ENCODE measurements at regions not wholly inside any gene's neighbourhood (a gene's known extent, or its start where the extent isn't known, plus 50 kb on each side); places are given as distances from the start of the nearest gene placed in this dataset.
A peak's percentile ranks its signal among the peaks of the same experiment; 100 is the strongest.
"Not testable (repeated sequence)": the region's sequence is repeated elsewhere in the genome, so short reads cannot be mapped to it uniquely, and the experiment has no call there.

DNA sequence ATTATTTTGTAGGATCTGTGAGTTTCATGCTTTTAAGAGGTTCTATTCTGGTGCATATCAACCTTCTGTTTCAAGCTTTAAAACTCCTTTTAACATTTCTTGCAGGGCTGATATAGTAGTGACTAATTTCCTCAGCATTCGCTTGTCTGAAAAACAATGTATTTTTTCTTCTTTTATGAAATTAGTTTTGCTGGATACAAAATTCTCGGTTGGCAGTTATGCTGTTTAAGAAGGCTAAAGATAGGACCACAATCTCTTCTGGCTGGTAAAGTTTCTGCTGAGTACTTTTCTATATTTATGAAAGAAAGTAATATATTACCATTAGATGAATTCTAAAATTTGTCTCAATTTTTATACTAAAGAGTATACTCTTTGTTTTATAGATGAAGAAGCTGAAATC is 487.8 kb upstream of the SPRY2 start:
- Histone ChIP-seq H3K27ac (ENCODE audit: low read depth) (no peak overlapping the region), H3K4me1 (ENCODE audit: insufficient read depth) (no peaks in the 10 kb centered on the region), H3K4me3 (ENCODE audit: low read depth, low read length) (no peak overlapping the region), H3K36me3 (ENCODE audit: insufficient read depth) (no peaks in the 10 kb centered on the region)
- 93% methylated on average over 2 of the region's 2 CpGs for WGBS
- DNase-seq (ENCODE audit: extremely low spot score) = no peak

DNA sequence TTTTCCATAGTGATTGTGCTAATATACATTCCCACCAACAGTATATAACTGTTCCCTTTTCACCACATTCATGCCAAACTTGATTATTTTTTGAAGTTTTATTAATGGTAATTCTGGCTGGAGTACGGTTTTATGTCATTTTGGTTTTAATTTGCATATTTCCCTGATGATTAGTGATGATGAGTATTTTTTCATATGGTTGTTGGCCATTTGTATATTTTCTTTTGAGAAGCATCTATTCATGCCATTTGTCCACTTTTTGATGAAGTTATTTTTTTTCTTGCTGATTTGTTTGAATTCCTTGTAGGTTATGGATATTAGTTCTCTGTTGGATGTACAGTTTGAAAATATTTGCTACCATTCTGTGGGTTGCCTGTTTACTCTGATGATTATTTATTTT is 484.4 kb upstream of the SPRY2 start:
- no peaks in the 10 kb centered on the region for H3K36me3 ChIP-seq (ENCODE audit: insufficient read depth)
- DNase-seq (ENCODE audit: extremely low spot score) = no peak
- H3K4me1 ChIP-seq (ENCODE audit: insufficient read depth) = no peaks in the 10 kb centered on the region
- no peak overlapping the region for H3K27ac ChIP-seq (ENCODE audit: low read depth)
- 91% methylated on average over 1 of the region's 1 CpG for WGBS
- no peak overlapping the region for H3K4me3 ChIP-seq (ENCODE audit: low read depth, low read length)

DNA sequence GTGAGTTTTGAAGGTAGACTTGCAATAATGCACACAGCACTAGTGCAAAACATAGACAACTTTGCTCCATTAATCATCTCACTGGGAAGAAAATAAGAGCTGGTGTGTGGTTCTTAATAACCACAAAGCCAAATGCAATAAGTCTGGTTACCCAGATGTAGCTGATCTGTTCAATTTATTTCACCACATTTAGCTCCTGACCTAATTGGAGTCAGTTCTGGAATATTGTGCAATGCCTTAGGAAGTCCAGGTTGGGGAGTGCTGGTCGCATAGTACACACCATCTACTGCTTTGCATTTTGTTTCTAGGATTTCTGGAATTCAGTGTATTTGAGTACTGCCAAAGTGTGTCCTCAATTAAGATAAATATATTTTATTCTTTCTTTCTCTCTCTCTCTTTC is 483.3 kb upstream of the SPRY2 start:
- Histone ChIP-seq H3K27ac (ENCODE audit: low read depth) (no peak overlapping the region), H3K4me1 (ENCODE audit: insufficient read depth) (no peaks in the 10 kb centered on the region), H3K36me3 (ENCODE audit: insufficient read depth) (no peaks in the 10 kb centered on the region), H3K4me3 (ENCODE audit: low read depth, low read length) (no peak overlapping the region)
- 51% methylated on average over 1 of the region's 1 CpG for WGBS
- no peak for DNase-seq (ENCODE audit: extremely low spot score)

DNA sequence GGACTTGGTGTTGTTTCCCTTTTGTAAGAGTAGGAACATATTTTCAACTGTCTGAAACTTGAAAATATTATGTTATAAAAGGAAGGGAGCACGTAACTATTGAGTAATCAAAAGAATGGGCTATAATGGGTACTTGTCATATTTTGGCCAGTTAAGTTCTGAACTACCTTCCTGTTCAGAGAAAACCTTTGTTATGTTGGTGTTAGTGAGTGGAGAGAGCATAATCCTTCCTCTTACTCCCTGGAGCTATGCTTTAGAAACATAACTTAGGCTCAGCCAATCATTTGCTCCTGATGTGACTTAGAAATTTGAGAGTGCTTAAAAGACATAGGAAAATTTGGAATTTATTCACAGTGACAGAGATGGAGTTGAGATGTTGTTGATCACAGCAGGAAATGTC is 482.5 kb upstream of the SPRY2 start:
- H3K4me3 ChIP-seq (ENCODE audit: low read depth, low read length) = no peak overlapping the region
- no peak overlapping the region for H3K27ac ChIP-seq (ENCODE audit: low read depth)
- no peaks in the 10 kb centered on the region for H3K36me3 ChIP-seq (ENCODE audit: insufficient read depth)
- DNase-seq (ENCODE audit: extremely low spot score) = no peak
- H3K4me1 ChIP-seq (ENCODE audit: insufficient read depth) = no peaks in the 10 kb centered on the region
- 62% methylated on average over 1 of the region's 1 CpG for WGBS

GRCh38 chr13:80821466-80821865 is 480.5 kb upstream of the SPRY2 start:
- Histone ChIP-seq H3K4me3 (ENCODE audit: low read depth, low read length) (no peak overlapping the region), H3K4me1 (ENCODE audit: insufficient read depth) (no peaks in the 10 kb centered on the region), H3K27ac (ENCODE audit: low read depth) (no peak overlapping the region), H3K36me3 (ENCODE audit: insufficient read depth) (no peaks in the 10 kb centered on the region)
- no peak for DNase-seq (ENCODE audit: extremely low spot score)

DNA sequence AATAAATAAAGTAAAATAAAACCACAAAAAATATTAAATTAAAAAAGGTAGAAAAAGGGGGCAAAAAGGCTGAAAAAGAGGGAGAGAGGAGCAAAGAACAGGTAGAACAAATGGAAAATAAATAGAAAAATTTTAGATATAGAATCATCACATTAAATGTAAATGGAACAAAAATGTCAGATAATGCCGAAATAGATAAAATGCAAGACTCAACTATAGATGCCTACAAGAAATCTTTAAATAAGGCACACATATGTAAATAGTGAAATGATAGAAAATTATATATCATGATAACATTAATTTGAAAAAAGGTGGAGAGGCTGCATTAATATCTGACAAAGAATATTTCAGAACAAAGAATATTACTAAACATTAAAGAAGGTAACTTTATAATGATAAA is 477.1 kb upstream of the SPRY2 start:
- WGBS = 98% methylated on average over 1 of the region's 1 CpG

DNA sequence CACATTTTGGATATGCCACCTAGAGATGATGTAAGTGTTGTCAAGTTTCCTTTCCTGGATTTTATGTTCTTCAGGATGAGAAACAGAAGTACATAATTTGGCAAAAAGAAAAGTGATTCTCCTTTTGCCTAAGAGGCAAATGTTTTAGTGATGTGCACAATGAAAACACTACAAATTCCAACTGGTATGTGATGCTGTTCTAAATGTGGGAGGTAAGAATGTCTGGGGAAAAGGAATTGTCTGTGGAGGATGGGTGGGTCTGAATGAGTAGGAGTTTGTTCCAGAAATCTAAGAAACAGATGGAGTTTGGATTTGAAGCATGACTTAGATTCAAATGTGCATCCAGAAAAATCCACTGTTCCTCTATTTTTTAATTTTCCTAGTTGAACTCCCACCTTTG is 473.6 kb upstream of the SPRY2 start:
- no peaks in the 10 kb centered on the region for H3K4me1 ChIP-seq (ENCODE audit: insufficient read depth)
- no peak overlapping the region for H3K4me3 ChIP-seq (ENCODE audit: low read depth, low read length)
- H3K27ac ChIP-seq (ENCODE audit: low read depth) = no peak overlapping the region
- peak; percentile 8 for DNase-seq (ENCODE audit: extremely low spot score)
- no peaks in the 10 kb centered on the region for H3K36me3 ChIP-seq (ENCODE audit: insufficient read depth)

More for the DNA sequence above, 477.1 kb upstream of the SPRY2 start:
- DNase-seq (ENCODE audit: extremely low spot score) = no peak
- Histone ChIP-seq H3K4me1 (ENCODE audit: insufficient read depth) (no peaks in the 10 kb centered on the region), H3K36me3 (ENCODE audit: insufficient read depth) (no peaks in the 10 kb centered on the region), H3K4me3 (ENCODE audit: low read depth, low read length) (no peak overlapping the region), H3K27ac (ENCODE audit: low read depth) (no peak overlapping the region)

DNA sequence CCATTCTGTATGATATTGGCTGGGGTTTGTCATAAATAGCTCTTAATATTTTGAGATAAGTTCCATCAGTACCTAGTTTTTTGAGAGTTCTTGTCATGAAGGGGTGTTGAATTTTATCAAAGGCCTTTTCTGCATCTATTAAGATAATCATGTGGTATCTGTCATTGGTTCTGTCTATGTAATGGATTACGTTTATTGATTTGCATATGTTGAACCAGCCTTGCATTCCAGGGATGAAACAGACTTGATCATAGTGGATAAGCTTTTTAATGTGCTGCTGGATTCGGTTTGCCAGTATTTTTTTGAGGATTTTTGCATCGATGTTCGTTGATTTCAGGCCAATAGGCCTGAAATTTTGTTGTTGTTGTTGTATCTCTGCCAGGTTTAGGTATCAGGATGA is 469.4 kb upstream of the SPRY2 start:
- WGBS = 92% methylated on average over 4 of the region's 4 CpGs
- H3K27ac ChIP-seq (ENCODE audit: low read depth); DNase-seq (ENCODE audit: extremely low spot score); H3K36me3 ChIP-seq (ENCODE audit: insufficient read depth); H3K4me3 ChIP-seq (ENCODE audit: low read depth, low read length); H3K4me1 ChIP-seq (ENCODE audit: insufficient read depth): not testable (repeated sequence)

DNA sequence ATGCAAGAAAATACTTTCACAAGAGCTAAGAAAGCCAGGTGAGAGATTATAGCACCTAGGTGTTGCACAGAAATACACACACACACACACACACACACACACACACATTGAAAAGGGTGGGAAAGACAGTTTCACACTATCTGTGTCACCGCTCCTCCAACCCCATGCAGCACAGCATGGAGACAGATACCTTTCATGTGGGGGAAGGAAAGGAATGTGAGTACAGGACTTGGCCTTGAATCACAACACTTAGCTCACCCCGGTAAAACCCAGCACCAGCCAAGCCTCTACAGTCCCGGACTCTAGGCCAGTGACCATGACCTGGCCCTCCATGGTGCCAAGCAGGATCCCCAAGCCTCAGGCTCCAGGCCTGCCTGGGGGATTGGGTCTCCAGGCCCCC is 462.0 kb upstream of the SPRY2 start:
- Histone ChIP-seq H3K4me3 (ENCODE audit: low read depth, low read length) (no peak overlapping the region), H3K27ac (ENCODE audit: low read depth) (no peak overlapping the region), H3K36me3 (ENCODE audit: insufficient read depth) (no peaks in the 10 kb centered on the region), H3K4me1 (ENCODE audit: insufficient read depth) (no peaks in the 10 kb centered on the region)
- 83% methylated on average over 3 of the region's 3 CpGs for WGBS
- no peak for DNase-seq (ENCODE audit: extremely low spot score)

DNA sequence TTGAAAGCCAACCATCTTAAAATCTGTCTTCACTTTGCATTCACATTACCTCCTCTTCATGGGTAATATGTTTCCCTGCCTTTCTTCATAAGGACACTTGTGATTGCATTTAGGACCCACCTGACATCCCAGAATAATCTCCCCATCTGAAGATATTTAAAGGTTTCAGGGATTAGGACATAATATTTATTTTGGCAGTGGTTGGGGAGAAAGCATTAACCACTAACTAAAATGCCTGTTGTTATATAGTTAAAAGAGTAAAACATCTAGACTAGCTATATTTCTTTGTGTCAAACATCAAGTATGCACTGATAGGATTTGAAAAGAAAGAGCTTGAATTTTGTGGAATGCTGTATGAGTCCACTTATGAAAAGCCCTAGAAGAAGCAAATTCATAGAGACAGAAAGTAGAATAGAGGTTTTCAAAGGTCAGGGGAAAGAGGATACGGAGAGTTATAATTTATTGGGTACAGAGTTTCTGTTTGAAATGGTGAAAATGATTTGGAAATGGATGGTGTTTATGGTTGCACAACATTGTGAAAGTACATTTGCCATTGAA is 457.7 kb upstream of the SPRY2 start:
- Histone ChIP-seq H3K36me3 (ENCODE audit: insufficient read depth) (no peaks in the 10 kb centered on the region), H3K4me3 (ENCODE audit: low read depth, low read length) (no peak overlapping the region), H3K27ac (ENCODE audit: low read depth) (no peak overlapping the region), H3K4me1 (ENCODE audit: insufficient read depth) (no peaks in the 10 kb centered on the region)
- WGBS = 45% methylated on average over 1 of the region's 1 CpG
- no peak for DNase-seq (ENCODE audit: extremely low spot score)

- no peak overlapping the region for H3K27ac ChIP-seq (ENCODE audit: low read depth)
- peaks cover 2% of the 10 kb centered on the region for H3K4me1 ChIP-seq (ENCODE audit: insufficient read depth)
- DNase-seq (ENCODE audit: extremely low spot score) = no peak
- 61% methylated on average over 1 of the region's 1 CpG for whole genome bisulfite sequencing
- H3K36me3 ChIP-seq (ENCODE audit: insufficient read depth) = no peaks in the 10 kb centered on the region
- no peak overlapping the region for H3K4me3 ChIP-seq (ENCODE audit: low read depth, low read length)
These were observed 446.7 kb upstream of the SPRY2 start for GRCh38 chr13:80787604-80788003.

GRCh38 chr13:80783926-80784565 is 443.1 kb upstream of the SPRY2 start:
- WGBS = 39% methylated on average over 3 of the region's 3 CpGs

DNA sequence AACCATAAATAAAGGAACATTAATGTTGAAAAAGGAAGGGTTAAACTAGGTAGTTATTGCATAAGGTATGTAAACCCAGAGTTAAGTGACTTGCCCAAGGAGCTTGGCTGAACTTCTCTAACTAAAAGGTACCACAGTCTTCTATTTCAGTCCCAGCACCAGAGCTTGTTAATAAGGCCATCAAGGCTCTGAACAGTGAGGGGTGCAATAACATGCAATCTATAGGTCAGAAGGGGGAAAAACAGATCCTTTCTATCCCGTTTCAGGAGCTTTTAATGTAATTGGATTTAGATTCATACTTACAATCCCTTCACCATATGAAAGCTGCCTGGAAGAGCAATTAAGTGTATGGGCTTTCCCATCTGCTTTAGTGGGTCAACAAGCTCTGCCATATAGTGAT is 441.5 kb upstream of the SPRY2 start:
- H3K36me3 ChIP-seq (ENCODE audit: insufficient read depth) = no peaks in the 10 kb centered on the region
- WGBS = 72% methylated on average over 1 of the region's 1 CpG
- H3K4me3 ChIP-seq (ENCODE audit: low read depth, low read length) = no peak overlapping the region
- H3K4me1 ChIP-seq (ENCODE audit: insufficient read depth) = peaks cover 2% of the 10 kb centered on the region
- no peak overlapping the region for H3K27ac ChIP-seq (ENCODE audit: low read depth)
- DNase-seq (ENCODE audit: extremely low spot score) = no peak

More at GRCh38 chr13:80783926-80784565, 443.1 kb upstream of the SPRY2 start:
- peak; percentile 18 for DNase-seq (ENCODE audit: extremely low spot score)
- Histone ChIP-seq H3K27ac (ENCODE audit: low read depth) (no peak overlapping the region), H3K4me1 (ENCODE audit: insufficient read depth) (peaks cover 2% of the 10 kb centered on the region), H3K4me3 (ENCODE audit: low read depth, low read length) (no peak overlapping the region), H3K36me3 (ENCODE audit: insufficient read depth) (no peaks in the 10 kb centered on the region)

GRCh38 chr13:80778297-80778696 is 437.4 kb upstream of the SPRY2 start:
- no peak overlapping the region for H3K27ac ChIP-seq (ENCODE audit: low read depth)
- no peaks in the 10 kb centered on the region for H3K36me3 ChIP-seq (ENCODE audit: insufficient read depth)
- no peak overlapping the region for H3K4me3 ChIP-seq (ENCODE audit: low read depth, low read length)
- H3K4me1 ChIP-seq (ENCODE audit: insufficient read depth) = no peaks in the 10 kb centered on the region
- whole genome bisulfite sequencing = 79% methylated on average over 1 of the region's 1 CpG
- no peak for DNase-seq (ENCODE audit: extremely low spot score)

DNA sequence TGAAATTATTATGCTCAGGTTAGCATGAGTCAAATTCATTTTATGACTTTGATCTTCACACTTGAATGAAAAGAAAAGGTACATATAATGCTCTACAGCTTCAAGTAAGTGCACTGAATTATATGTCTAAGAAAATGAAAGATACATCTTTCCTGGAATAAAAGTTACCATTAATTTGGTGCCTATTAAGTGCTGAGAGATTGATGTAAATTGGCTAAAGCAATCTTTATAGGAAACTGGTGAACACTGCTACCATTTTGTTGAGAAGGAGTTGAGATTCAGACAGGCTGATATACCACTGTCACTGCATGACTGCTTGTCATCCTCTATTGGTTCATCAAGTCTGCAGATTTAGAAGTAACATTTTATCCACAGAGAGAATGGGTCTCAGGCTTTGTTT is 416.8 kb upstream of the SPRY2 start:
- no peak overlapping the region for H3K27ac ChIP-seq (ENCODE audit: low read depth)
- peaks cover 1% of the 10 kb centered on the region for H3K4me1 ChIP-seq (ENCODE audit: insufficient read depth)
- no peak overlapping the region for H3K4me3 ChIP-seq (ENCODE audit: low read depth, low read length)
- no peaks in the 10 kb centered on the region for H3K36me3 ChIP-seq (ENCODE audit: insufficient read depth)
- no peak for DNase-seq (ENCODE audit: extremely low spot score)
